Osteocyte (in vitro differentiated cells): ENCODE measurements at regions not wholly inside any gene's neighbourhood (a gene's known extent, or its start where the extent isn't known, plus 50 kb on each side); places are given as distances from the start of the nearest gene placed in this dataset.
"Not testable (repeated sequence)": the region's sequence is repeated elsewhere in the genome, so short reads cannot be mapped to it uniquely, and the experiment has no call there.

Experiments used
- DNase-seq: peaks from one replicate; pipeline ENCODE4 v3.0.0; 2021; ENCODE audit warnings: mixed read lengths; ENCODE audit not compliant: unreplicated experiment; ENCODE audit errors: extremely low spot score
- H3K27ac Mint-ChIP-seq: one replicate; pipeline ENCODE4 v1.8.0; 2021; ENCODE audit warnings: mild to moderate bottlenecking, mixed read lengths; ENCODE audit not compliant: unreplicated experiment
- H3K27me3 Mint-ChIP-seq: one replicate; pipeline ENCODE4 v1.8.0; 2021; ENCODE audit warnings: mixed read lengths; ENCODE audit not compliant: unreplicated experiment
- H3K36me3 Mint-ChIP-seq: one replicate; pipeline ENCODE4 v1.8.0; 2021; ENCODE audit warnings: mixed read lengths; ENCODE audit not compliant: unreplicated experiment
- H3K4me1 Mint-ChIP-seq: one replicate; pipeline ENCODE4 v1.8.0; 2021; ENCODE audit warnings: mixed read lengths; ENCODE audit not compliant: unreplicated experiment
- H3K4me3 Mint-ChIP-seq: one replicate; pipeline ENCODE4 v1.8.0; 2021; ENCODE audit warnings: mild to moderate bottlenecking, moderate library complexity, mixed read lengths; ENCODE audit not compliant: unreplicated experiment
- H3K9me3 Mint-ChIP-seq: one replicate; pipeline ENCODE4 v1.8.0; 2021; ENCODE audit warnings: mixed read lengths; ENCODE audit not compliant: unreplicated experiment
- CTCF ChIP-seq: fragments of 200-600 bp; sonication (generic); IDR thresholded peaks from 2 replicates; pipeline ENCODE4 v1.5.0; 2021; ENCODE audit warnings: antibody characterized with exemption, mild to moderate bottlenecking, moderate library complexity

- DNase-seq = no peak
- no peak overlapping the region for H3K27ac Mint-ChIP-seq
- H3K27me3 Mint-ChIP-seq = no peaks in the 10 kb centered on the region
- no peak overlapping the region for H3K4me3 Mint-ChIP-seq
- no peaks in the 10 kb centered on the region for H3K9me3 Mint-ChIP-seq
- TF ChIP-seq CTCF = no peak
- H3K4me1 Mint-ChIP-seq = peaks cover 2% of the 10 kb centered on the region
- peaks cover 1% of the 10 kb centered on the region for H3K36me3 Mint-ChIP-seq
Measured at GRCh38 chr6:51005779-51006178, 187.1 kb downstream of the TFAP2B start.

GRCh38 chr6:51007237-51007636 is 188.6 kb downstream of the TFAP2B start:
- no peak for TF ChIP-seq CTCF
- no peaks in the 10 kb centered on the region for H3K27me3 Mint-ChIP-seq
- peaks cover 2% of the 10 kb centered on the region for H3K4me1 Mint-ChIP-seq
- no peak overlapping the region for H3K27ac Mint-ChIP-seq
- no peak overlapping the region for H3K4me3 Mint-ChIP-seq
- H3K9me3 Mint-ChIP-seq = no peaks in the 10 kb centered on the region
- peaks cover 1% of the 10 kb centered on the region for H3K36me3 Mint-ChIP-seq
- DNase-seq = no peak

- not testable (repeated sequence) for DNase-seq, H3K27me3 Mint-ChIP-seq, H3K9me3 Mint-ChIP-seq, H3K4me1 Mint-ChIP-seq, H3K4me3 Mint-ChIP-seq, H3K27ac Mint-ChIP-seq, H3K36me3 Mint-ChIP-seq
Measured at GRCh38 chr6:51008693-51009092, 190.0 kb downstream of the TFAP2B start.

GRCh38 chr6:51013376-51013775 is 194.7 kb downstream of the TFAP2B start:
- no peak overlapping the region for H3K4me3 Mint-ChIP-seq
- no peak for TF ChIP-seq CTCF
- H3K27me3 Mint-ChIP-seq = no peaks in the 10 kb centered on the region
- H3K4me1 Mint-ChIP-seq = peaks cover 2% of the 10 kb centered on the region
- H3K9me3 Mint-ChIP-seq = no peaks in the 10 kb centered on the region
- no peak for DNase-seq
- no peak overlapping the region for H3K27ac Mint-ChIP-seq
- H3K36me3 Mint-ChIP-seq = peaks cover 1% of the 10 kb centered on the region

- Mint-ChIP-seq H3K27me3 (no peaks in the 10 kb centered on the region), H3K4me1 (peaks cover 6% of the 10 kb centered on the region), H3K36me3 (no peaks in the 10 kb centered on the region), H3K9me3 (no peaks in the 10 kb centered on the region), H3K4me3 (no peak overlapping the region), H3K27ac (no peak overlapping the region)
- no peak for TF ChIP-seq CTCF
- no peak for DNase-seq
Measured at GRCh38 chr6:51015394-51015793, 196.7 kb downstream of the TFAP2B start.

- no peak for TF ChIP-seq CTCF
- DNase-seq = no peak
- Mint-ChIP-seq H3K9me3 (no peaks in the 10 kb centered on the region), H3K4me3 (no peak overlapping the region), H3K27me3 (no peaks in the 10 kb centered on the region), H3K4me1 (peaks cover 17% of the 10 kb centered on the region), H3K27ac (no peak overlapping the region), H3K36me3 (no peaks in the 10 kb centered on the region)
Measured at GRCh38 chr6:51016489-51016888, 197.8 kb downstream of the TFAP2B start.
